ENCODE measurements at regions not wholly inside any gene's neighbourhood (a gene's known extent, or its start where the extent isn't known, plus 50 kb on each side); places are given as distances from the start of the nearest gene placed in this dataset.

GRCh38 chr5:50898966-50899365 is 232.5 kb downstream of the PARP8 start:
- no peak for TF ChIP-seq CTCF (IDR thresholded peaks at IDR 0.05)
- no peak for TF ChIP-seq POLR2A (IDR thresholded peaks at IDR 0.05)
- TF ChIP-seq EP300 (IDR thresholded peaks at IDR 0.05) = no peak

Measured in suprapubic skin (tissue), 3 donors.